ENCODE measurements at regions not wholly inside any gene's neighbourhood (a gene's known extent, or its start where the extent isn't known, plus 50 kb on each side); places are given as distances from the start of the nearest gene placed in this dataset.

DNA sequence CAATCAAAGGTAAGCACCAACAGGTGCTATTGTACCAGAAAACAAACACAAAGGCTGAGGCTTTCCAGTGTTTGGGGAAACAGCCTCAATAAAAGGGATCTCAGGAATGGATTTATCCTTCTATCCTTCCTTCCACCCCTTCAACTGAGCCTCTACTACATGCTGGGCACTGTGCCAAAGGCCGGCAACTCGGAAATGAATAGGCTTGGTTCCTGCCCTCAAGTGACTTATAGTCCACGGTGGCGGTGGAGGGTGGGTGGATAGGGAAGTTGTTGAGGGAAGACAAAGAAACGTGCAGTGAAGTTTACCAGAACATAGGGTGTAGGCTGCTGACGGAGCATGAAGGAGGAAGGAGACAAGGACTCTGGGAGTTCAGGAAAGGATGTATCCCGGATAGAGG lies 73.4 kb upstream of the TAB2 start:
- TF ChIP-seq, protein P1, sequence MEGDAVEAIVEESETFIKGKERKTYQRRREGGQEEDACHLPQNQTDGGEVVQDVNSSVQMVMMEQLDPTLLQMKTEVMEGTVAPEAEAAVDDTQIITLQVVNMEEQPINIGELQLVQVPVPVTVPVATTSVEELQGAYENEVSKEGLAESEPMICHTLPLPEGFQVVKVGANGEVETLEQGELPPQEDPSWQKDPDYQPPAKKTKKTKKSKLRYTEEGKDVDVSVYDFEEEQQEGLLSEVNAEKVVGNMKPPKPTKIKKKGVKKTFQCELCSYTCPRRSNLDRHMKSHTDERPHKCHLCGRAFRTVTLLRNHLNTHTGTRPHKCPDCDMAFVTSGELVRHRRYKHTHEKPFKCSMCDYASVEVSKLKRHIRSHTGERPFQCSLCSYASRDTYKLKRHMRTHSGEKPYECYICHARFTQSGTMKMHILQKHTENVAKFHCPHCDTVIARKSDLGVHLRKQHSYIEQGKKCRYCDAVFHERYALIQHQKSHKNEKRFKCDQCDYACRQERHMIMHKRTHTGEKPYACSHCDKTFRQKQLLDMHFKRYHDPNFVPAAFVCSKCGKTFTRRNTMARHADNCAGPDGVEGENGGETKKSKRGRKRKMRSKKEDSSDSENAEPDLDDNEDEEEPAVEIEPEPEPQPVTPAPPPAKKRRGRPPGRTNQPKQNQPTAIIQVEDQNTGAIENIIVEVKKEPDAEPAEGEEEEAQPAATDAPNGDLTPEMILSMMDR (IDR thresholded peaks at IDR 0.05), result no peak
- TF ChIP-seq ZFX (IDR thresholded peaks at IDR 0.05; ENCODE audit: borderline replicate concordance), result no peak
